Retina (tissue), 1 donor: ENCODE measurements at regions not wholly inside any gene's neighbourhood (a gene's known extent, or its start where the extent isn't known, plus 50 kb on each side); places are given as distances from the start of the nearest gene placed in this dataset.

Experiments
- DNase-seq: peaks from one replicate; pipeline ENCODE4 v3.0.0-alpha.2; 2016

DNA sequence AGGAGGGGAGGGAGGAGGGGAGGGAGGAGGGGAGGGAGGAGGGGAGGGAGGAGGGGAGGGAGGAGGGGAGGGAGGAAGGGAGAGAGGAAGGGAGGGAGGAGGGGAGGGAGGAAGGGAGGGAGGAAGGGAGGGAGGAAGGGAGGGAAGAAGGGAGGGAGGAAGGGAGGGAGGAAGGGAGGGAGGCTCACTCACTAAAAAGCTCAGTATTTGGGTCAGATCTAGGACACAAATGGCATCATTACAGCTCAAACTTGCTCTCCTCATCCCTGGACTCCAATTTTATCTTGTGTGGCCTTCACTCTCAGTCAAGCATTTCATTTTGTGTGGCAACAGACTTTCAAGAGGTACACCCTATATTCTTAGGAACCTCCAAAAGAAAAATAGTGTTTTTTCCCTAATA is 435.4 kb downstream of the IRS1 start:
- no peak for DNase-seq

DNA sequence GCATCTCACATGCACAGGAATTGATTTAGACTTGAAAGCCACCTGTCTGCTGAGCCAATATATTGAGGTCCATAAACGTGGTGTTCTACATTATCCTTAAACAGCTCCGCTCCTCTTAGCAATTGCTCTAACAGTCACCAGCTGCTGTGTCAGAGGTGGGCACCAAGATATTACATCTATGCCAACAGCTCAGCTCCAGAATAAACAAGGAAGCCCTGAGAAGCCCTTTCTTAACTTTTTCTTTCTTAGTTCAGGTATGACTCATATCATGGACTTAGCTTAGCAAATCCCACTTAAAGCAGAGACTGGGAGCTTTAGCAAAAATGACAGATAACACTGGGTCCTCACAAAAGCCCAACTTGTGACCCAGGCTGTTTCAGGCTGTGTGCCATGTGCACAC is 436.6 kb downstream of the IRS1 start:
- DNase-seq, result no peak

DNA sequence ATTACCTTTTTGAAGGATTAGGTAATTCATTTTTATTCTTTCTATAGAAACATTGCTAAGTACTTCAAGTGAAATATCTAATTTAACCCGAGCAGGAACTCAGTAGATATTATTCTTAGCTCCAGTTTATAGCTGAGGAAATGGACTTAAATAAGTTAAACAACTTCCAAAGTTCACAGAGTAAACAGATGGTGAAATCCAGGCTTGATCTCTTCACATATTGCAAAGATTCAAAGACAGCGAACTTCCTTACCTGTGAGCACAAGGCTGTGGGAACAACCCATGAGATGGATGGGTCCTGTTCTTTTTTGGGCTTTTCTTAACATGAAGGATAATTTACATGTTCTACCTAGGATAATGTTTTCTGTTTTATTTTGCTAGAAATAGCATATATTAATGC is 439.0 kb downstream of the IRS1 start:
- no peak for DNase-seq

DNA sequence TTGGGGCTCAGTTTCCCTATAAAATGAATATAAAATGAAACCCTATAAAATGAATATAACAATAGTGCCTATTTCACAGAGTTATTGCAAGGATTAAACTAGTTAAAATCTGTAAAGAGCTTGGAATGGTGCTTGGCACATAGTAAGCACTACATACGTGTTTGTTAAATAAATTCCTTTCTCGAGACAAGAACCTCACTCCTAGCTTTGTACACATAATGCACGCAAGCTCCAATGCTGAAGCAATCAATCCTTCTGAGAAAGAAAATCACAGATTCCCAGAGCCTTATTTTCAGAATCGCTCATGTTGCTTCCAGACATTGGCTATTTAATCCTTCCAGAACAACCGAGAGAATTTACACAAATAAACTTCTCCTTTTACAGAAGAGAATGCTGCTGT is 440.9 kb downstream of the IRS1 start:
- no peak for DNase-seq

DNA sequence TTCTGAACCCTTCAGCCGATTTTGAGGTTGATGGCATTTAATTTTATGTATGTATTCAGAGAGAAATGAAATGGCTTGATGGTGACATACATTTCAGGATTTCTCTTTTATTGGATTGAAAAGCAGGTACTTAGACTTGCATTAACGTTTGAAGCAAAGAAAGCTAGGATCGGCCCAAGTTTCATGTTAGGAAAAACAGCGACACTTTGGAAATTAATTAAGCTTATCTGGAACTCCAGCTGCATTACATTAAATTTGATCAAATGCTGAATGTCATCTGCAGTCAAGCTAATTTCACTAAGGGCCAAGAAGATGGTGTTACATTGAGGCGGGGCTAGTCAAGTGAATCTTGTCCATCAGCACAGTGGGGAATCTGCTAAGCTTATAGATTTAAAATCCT is 441.8 kb downstream of the IRS1 start:
- DNase-seq, result no peak

DNA sequence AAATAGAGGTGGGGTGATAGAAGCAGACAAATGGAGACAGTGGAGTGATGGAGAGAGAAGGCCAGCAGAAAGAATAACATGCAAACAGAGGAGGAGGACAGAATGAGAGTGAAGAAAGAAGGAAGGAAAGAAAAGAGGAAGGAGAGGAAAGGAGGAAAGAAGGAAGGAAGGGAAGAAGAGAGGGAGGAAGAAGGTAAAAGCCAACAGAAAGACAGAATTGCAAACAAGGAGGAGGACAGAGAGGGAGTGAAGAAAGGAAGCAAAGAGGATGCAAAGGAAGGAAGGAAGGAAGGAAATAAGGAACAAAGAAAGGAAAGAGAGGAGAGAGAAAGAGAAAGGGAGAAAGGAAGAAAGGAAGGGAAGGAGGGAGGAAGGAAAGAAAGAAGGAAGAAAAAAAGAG is 444.0 kb downstream of the IRS1 start:
- DNase-seq, result no peak

DNA sequence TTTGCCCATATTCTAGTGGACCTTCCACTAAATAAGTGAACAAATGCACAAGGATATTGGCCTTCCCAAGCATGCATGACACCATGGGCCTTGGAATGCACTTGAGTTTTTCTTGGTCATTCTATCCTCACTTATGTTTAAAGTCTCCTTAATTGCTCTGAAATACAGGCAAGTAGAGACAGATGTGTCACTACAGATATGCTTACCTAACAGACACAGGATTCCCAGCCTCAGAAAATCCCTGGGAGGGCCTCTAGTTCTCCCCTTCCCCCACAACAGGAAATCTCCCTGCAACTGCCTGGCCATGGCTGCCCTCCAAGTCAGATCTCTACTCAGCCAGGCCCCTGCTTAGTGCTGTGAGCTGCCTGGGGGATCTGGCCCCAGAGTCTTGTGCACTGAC is 445.2 kb downstream of the IRS1 start:
- no peak for DNase-seq

DNA sequence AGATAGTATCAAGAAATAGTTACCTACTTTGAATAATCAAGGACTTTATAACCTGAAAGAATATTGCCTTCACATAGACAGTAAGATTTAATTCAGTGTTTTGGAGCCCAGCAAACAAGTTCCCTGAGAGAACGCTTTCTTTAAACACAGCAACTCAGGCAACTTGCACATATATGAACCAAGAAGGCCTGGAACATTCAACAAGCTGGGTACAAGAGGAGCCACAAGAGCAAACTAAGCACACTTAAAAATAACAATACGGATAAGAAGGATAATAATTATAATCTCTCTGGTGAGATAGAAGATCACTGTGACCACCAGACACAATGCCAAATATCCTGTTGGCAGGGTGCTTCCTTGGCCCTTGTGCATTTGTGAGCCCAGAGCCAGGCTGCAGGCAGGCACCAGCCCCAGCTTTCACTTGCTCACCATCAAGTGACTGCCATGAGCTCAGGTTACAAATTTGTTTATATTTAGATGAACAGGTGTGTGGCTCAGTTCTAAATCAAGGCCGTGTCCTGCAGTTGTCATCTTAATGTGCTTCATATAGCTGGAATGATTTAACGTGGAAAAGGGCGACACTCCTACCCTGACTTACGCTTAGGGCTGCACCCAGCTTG is 446.6 kb downstream of the IRS1 start:
- DNase-seq, result no peak

DNA sequence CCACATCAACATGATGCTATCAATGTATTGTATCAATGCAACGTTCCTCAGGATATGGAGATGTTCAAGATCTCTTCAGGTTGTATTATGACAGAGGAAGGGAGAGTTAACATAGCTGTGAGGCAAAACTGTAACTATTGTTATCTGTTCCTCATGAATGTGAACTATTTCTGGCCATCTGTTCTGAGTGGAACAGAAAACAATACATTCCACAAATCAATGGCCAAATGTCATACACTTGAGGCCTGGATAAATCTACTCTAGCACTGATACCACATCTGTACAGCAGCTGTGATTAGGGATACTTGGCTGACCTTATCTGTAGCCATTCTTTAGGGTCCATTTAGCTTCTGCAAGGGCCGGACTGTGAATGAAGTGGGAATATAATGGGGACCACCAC is 447.9 kb downstream of the IRS1 start:
- no peak for DNase-seq

DNA sequence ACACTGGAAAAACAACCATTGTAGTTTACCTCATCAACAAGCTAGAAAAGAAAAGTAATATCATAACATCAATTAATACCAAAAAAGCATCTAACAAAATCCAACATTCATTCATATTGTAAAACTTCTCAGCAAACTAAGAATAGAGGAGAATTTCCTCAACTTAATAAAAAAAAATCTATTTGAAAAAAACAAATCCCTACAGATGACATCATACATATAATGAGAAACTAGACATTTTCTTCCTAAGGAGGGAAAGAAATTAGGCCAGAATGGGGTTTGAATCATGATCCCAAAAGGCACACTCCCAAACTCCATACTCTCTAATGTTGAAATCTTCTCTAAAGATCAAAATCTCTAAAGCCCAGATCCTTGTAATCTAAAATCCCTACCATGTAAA is 460.0 kb downstream of the IRS1 start:
- no peak for DNase-seq

DNA sequence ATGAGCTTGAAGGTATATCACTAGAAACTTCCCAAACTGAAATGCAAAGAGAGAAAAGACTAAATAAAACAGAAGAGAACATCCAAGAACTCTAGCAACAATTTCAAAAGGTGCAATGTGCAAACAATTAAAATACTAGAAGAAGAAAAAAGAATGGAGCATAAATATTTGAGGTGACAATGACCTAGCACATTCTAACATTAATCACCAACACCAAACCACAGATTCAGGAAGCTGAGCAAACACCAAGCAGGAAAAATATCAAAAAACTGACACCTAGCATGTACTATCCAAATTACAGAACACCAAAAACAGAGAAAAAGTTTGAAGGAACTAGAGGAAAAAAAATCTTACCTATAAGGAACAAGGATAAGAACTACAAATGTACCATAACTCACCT is 460.8 kb downstream of the IRS1 start:
- no peak for DNase-seq

DNA sequence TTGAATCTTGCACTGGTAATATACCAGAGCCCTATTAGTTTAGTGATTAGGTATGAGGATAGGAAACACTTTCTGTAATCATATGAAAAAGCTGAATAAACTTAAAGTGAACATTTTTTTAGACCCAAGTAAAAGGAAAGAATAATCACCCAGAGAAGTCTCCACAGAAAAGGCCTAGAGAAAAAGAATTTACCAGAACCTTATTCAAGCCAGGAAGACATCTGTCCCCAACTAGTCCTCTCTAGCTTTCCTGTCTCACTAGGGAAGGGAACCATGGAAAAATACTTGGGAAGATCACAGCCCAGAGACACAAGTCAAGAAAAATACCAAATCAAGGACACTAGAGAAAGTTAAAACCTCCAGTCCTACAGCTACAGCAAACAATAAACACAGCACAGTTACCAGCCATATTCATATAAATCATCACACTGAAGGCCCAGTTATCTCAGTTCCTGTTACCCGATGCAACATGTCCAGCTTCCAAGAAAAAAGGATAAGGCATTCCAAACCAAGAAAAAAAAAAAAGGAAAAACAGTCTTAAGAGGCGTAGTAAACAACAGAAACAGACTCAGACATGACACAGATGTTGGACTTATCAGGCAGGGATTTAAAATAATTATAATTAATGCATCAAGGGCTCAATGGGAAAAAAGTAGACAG is 461.5 kb downstream of the IRS1 start:
- no peak for DNase-seq

DNA sequence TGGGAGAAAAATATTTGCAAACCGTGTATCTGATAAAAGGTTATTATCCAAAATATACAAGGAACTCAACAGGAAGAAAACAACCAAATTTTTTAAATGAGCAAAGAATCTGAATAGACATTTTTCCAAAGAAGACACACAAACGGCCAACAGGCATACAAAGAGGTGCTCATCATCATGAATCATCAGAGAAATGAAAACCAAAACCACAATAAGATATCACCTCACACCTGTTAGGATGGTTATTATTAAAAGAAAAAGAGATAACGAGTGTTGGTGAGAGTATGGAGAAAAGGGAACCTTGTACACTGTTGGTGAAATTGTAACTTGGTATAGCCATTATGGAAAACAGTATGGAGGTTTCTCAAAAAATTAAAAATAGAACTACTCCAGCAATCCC is 463.3 kb downstream of the IRS1 start:
- no peak for DNase-seq

DNA sequence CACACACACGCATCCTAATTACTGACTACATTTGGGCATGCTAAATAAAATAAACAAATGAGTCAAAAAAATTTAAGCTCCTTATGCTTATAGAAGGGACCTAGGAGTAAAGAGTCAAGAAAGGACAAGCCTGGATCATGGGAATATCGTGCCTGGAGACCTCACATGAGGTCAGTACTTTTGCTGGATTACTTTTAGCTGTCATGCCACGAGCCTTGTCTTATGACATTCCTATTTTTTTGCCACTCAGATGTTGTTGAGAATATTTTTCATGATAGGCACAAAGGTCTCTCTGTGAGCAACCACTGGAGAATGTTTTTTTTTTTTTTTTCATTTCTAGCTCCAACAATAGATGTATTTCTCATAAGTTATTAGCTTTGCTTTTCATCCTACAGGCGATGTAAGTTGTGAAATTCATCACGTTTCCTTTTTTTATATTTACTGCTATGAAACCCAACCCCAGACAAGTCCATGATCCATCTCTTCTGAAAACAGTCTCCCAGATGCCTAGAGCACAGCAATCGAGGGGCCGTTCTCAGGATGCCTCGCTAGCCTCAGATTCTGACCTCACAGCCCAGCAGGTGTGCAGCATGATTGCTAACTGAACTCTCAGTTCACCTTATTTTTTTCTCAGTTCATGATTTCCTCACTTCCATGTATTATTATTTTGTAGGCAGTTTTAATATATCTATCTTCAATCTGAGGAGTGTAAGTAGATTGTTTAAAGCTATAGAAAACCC is 464.5 kb downstream of the IRS1 start:
- no peak for DNase-seq

DNA sequence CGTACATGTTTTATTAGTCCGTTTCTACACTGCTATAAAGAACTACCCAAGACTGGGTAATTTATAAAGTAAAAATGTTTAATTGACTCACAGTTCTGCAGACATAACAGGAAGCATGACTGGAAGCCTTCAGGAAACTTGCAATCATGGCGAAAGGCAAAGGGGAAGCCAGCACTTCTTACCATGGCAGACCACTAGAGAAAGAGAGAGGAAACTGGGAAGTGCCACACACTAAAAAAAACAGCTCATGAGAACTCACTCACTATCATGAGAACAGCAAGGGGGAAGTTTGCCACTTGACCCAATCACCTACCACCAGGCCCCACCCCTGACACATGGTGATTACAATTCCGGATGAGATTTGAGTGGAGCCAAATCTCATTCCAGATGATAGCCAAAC is 466.2 kb downstream of the IRS1 start:
- DNase-seq, result no peak

DNA sequence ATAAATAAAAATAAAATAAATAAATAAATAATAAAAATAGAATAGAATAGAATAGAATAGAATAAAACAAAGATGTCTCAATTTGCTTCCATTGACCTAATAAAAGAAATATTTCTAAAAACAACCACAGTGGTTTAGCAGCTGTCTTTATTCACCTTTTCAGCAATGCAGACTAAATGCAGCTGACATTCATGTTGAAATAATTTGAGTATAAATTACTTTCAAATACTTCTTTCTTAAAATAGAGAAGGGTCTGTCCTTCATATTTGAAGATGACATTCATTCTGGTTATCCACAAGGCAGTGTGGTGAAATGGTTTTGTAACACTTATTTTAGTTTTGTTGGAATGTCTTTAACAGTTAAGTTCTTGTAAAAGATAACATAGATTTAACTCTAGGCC is 469.4 kb downstream of the IRS1 start:
- no peak for DNase-seq

DNA sequence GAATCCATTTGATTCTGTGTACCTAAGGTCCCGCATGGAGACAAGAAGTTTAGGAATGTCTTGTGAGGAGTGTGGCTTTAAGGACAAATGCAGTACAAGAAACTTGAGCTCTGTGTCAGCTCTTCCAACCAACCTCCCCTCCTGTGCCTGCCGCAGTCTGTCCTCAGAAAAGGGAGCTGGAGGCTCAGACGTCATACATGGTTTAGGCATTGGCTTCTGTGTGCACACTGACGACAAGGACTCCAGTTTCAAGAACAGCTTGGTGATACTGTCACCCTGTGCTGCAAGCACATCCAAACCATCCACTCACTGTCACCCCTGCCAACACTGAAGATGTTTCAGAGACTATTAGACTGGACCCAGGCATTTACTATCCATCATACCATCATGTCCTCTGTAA is 470.4 kb downstream of the IRS1 start:
- DNase-seq, result no peak

DNA sequence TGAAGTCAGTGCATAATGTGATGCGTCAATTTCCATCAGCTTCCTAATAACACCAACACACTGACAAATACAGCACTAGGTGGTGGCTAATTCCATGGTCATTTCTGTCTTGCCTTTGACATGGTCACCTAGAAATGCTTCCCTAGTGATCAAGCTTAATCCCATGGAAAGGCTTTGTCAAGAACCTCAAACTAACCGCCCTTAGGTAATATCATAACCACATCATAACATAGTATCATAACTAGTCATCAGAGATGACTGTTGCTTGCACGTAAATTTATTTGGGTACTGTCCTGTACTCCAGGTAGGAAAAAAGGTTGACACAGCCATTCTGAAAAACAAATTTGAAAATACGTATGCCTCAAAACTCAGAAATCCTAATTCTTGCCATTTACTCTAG is 471.8 kb downstream of the IRS1 start:
- no peak for DNase-seq

DNA sequence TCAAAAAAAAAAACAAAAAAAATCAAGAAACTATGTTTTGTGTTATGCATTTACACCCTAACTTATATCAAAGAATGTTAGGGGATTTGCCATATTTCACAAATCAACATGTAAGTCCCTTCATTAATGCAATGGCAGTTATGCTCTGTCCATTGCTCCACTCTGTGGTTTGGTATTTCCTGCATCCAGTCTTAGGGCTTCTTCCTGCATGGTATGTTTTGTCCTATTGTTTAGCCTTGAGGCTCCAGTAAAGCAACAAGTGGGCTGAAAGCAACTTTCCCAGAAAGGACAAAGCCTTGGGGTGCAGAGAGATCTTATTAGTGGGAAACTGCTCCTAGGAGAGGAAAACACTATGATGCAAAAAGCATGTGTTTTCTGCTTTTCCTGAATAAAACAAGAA is 474.1 kb downstream of the IRS1 start:
- no peak for DNase-seq

DNA sequence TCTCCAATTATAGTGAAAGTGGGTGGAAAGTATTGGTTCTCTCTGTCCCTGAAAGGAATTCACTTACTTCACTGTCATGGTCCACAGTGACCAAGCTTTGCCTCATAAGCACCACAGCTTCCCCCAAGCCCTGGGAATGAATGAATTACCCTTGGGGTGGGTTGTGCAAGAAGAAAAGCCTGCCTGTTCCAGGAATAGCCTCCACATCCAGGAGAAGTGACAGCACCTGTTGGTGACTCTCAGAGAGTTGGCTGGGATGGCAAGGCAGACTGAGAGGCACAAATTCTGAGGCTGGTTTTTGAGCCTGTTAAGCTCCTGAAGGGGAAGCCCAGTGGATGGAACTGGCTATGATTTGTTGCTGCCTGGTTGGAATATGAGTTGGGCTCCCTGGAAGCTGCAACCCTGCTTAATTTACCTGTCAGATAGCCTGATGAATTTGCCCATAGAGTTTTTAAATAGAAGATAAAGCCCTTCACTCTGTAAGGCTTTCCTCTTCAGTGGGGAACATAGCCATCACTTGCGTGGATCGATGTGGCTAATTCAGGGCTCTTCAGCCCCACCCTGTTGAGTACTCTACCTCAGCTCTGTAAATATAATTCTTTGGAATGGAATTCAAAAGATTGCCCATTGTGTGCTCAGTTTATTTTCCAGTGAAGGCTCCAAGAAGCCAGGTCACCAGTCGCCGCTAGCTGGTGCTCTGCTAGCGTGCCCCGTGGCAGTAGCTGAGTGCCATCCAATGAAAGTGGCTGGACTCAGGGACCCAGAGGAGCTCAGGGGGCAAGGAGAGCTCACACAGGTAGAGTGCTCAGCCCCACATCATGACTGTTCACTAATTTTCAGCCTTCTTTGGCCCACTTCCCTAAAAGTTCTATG is 479.3 kb downstream of the IRS1 start:
- DNase-seq, result no peak

DNA sequence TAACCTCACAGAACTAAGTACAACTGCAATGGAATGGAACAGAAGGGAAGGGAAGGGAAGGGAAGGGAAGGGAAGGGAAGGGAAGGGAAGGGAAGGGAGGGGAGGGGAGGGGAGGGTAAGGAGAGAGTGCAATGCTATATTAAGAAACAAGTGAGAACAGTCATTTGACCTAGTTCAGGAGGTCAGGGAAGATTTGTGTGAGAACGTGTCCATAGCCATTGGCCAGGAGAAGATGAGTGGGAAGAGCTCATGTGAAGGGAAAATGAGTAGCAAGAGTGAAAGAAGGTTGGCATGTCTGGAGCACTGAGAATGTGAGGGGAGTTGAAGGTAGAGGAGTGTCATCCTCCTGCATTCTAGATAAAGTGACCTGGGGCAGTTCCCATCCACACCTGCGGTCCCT is 481.6 kb downstream of the IRS1 start:
- no peak for DNase-seq

DNA sequence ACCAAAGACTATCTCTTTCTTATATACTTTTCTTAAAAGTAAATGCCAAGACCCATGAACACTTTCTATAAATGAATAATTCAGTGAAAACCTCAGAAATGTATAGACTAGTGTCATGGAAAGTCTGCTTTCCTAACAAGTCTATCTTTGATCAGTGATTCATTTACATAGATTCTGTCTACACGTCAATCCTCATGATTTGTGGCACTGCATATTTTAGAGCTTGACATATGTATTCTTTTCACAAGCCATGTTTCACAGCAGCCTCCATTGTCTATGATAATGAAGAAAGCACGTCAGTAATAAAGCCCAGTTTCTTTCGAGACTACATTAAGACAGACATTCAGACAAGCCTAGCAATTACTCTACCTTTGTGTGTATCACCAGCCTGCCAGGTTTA is 486.6 kb downstream of the IRS1 start:
- DNase-seq, result no peak

DNA sequence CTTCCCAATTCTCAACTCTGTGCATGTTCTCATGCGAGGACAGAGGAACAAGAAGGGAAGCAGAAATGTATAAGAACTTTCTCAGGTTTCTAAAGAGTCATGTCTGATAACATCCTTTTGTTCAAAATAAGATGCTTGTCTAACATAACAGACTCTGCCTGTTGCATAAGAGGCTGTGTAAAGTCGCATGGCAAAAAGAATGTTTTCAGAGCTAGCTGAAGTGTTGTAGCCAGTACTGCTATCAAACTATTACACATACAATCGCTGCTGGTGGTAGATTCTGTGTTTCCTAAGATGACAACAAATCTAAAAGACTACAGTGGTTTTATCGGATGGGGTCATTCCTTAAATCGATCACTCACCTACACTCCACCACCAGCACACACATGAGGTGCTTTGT is 487.5 kb downstream of the IRS1 start:
- DNase-seq, result no peak

DNA sequence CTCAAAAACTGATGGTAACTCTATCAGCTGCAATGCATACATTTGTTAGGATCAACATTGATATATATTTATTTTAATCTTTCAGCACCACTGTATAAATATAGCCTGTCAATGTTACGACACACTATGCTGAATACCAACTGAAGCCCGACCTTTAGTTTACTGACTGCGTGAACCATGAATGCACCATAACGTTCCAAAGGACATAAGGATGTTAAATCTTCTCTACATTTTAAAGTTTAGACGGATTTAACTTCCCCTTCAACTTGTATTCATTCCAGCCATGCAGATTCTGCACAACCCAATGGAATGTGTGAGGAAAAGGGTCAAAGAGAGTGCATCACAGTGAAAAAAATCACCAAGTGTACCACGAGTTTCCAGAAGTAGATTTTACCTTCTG is 489.5 kb downstream of the IRS1 start:
- no peak for DNase-seq
